ENCODE measurements at regions not wholly inside any gene's neighbourhood (a gene's known extent, or its start where the extent isn't known, plus 50 kb on each side); places are given as distances from the start of the nearest gene placed in this dataset.

GRCh38 chr1:87508247-87508787, 179.6 kb downstream of the LMO4 start:
- ChIA-PET CTCF (no interaction called here), POLR2A (ENCODE audit: low non-redundant PET) (no interaction called here)
- TF ChIP-seq CTCF (conservative IDR thresholded peaks at IDR 0.05; ENCODE audit: low read depth, low read length) (no peak), EZH2 (IDR thresholded peaks at IDR 0.05; ENCODE audit: borderline replicate concordance, low read depth, low read length, poor library complexity, severe bottlenecking) (no peak)
- no peaks in the 10 kb centered on the region for H3K36me3 ChIP-seq (ENCODE audit: insufficient read depth, low read length, poor library complexity, severe bottlenecking)
- DNase-seq (ENCODE audit: low spot score) = no peak
- no TSS peak for BruUV-seq (replicated peaks)
- H3K9me3 ChIP-seq (ENCODE audit: low read depth, low read length, poor library complexity, severe bottlenecking) = no peaks in the 10 kb centered on the region
- H3K27ac ChIP-seq (ENCODE audit: low read depth, low read length, poor library complexity, severe bottlenecking) = no peak overlapping the region
- H3K27me3 ChIP-seq (replicated peaks; ENCODE audit: insufficient read depth, low read depth, low read length, poor library complexity) = no peaks in the 10 kb centered on the region
- intact Hi-C loops (cut with micrococcal nuclease; ENCODE audit: unreplicated experiment) = no loop called here
- peaks cover 23% of the 10 kb centered on the region for H3K4me1 ChIP-seq (ENCODE audit: insufficient read depth, low read length, poor library complexity, severe bottlenecking)
- no peak overlapping the region for H3K4me3 ChIP-seq (ENCODE audit: low read depth, low read length, poor library complexity, severe bottlenecking)

- ChIA-PET CTCF (no interaction called here), POLR2A (ENCODE audit: low non-redundant PET) (no interaction called here)
- Histone ChIP-seq H3K9me3 (ENCODE audit: low read depth, low read length, poor library complexity, severe bottlenecking) (no peaks in the 10 kb centered on the region), H3K27ac (ENCODE audit: low read depth, low read length, poor library complexity, severe bottlenecking) (no peak overlapping the region), H3K4me1 (ENCODE audit: insufficient read depth, low read length, poor library complexity, severe bottlenecking) (peaks cover 27% of the 10 kb centered on the region), H3K27me3 (replicated peaks; ENCODE audit: insufficient read depth, low read depth, low read length, poor library complexity) (no peaks in the 10 kb centered on the region), H3K4me3 (ENCODE audit: low read depth, low read length, poor library complexity, severe bottlenecking) (no peak overlapping the region), H3K36me3 (ENCODE audit: insufficient read depth, low read length, poor library complexity, severe bottlenecking) (no peaks in the 10 kb centered on the region)
- no peak for TF ChIP-seq EZH2 (IDR thresholded peaks at IDR 0.05; ENCODE audit: borderline replicate concordance, low read depth, low read length, poor library complexity, severe bottlenecking)
- no TSS peak for BruUV-seq (replicated peaks)
- intact Hi-C loops (cut with micrococcal nuclease; ENCODE audit: unreplicated experiment) = no loop called here
- DNase-seq (ENCODE audit: low spot score) = no peak
Observed at GRCh38 chr1:87510540-87510939, 181.9 kb downstream of the LMO4 start.

- intact Hi-C loops (cut with micrococcal nuclease; ENCODE audit: unreplicated experiment) = no loop called here
- BruUV-seq (replicated peaks) = no TSS peak
- CTCF ChIA-PET = no interaction called here
- Histone ChIP-seq H3K27ac (ENCODE audit: low read depth, low read length, poor library complexity, severe bottlenecking) (no peak overlapping the region), H3K4me3 (ENCODE audit: low read depth, low read length, poor library complexity, severe bottlenecking) (no peak overlapping the region), H3K4me1 (ENCODE audit: insufficient read depth, low read length, poor library complexity, severe bottlenecking) (peaks cover 18% of the 10 kb centered on the region), H3K36me3 (ENCODE audit: insufficient read depth, low read length, poor library complexity, severe bottlenecking) (no peaks in the 10 kb centered on the region), H3K9me3 (ENCODE audit: low read depth, low read length, poor library complexity, severe bottlenecking) (no peaks in the 10 kb centered on the region), H3K27me3 (replicated peaks; ENCODE audit: insufficient read depth, low read depth, low read length, poor library complexity) (no peaks in the 10 kb centered on the region)
- POLR2A ChIA-PET (ENCODE audit: low non-redundant PET) = no interaction called here
- no peak for DNase-seq (ENCODE audit: low spot score)
- TF ChIP-seq EZH2 (IDR thresholded peaks at IDR 0.05; ENCODE audit: borderline replicate concordance, low read depth, low read length, poor library complexity, severe bottlenecking) = no peak
- TF ChIP-seq CTCF (conservative IDR thresholded peaks at IDR 0.05; ENCODE audit: low read depth, low read length) = no peak
Observed at GRCh38 chr1:87511449-87511848, 182.8 kb downstream of the LMO4 start.

- no peak for TF ChIP-seq EZH2 (IDR thresholded peaks at IDR 0.05; ENCODE audit: borderline replicate concordance, low read depth, low read length, poor library complexity, severe bottlenecking)
- TF ChIP-seq CTCF (conservative IDR thresholded peaks at IDR 0.05; ENCODE audit: low read depth, low read length) = no peak
- intact Hi-C loops (cut with micrococcal nuclease; ENCODE audit: unreplicated experiment) = no loop called here
- Histone ChIP-seq H3K27ac (ENCODE audit: low read depth, low read length, poor library complexity, severe bottlenecking) (no peak overlapping the region), H3K4me1 (ENCODE audit: insufficient read depth, low read length, poor library complexity, severe bottlenecking) (peaks cover 10% of the 10 kb centered on the region), H3K36me3 (ENCODE audit: insufficient read depth, low read length, poor library complexity, severe bottlenecking) (no peaks in the 10 kb centered on the region), H3K4me3 (ENCODE audit: low read depth, low read length, poor library complexity, severe bottlenecking) (no peak overlapping the region), H3K27me3 (replicated peaks; ENCODE audit: insufficient read depth, low read depth, low read length, poor library complexity) (no peaks in the 10 kb centered on the region), H3K9me3 (ENCODE audit: low read depth, low read length, poor library complexity, severe bottlenecking) (no peaks in the 10 kb centered on the region)
- CTCF ChIA-PET = no interaction called here
- POLR2A ChIA-PET (ENCODE audit: low non-redundant PET) = no interaction called here
- BruUV-seq (replicated peaks) = no TSS peak
- no peak for DNase-seq (ENCODE audit: low spot score)
Observed at GRCh38 chr1:87512431-87512830, 183.8 kb downstream of the LMO4 start.

All from A673 (cell line).